ENCODE measurements at regions not wholly inside any gene's neighbourhood (a gene's known extent, or its start where the extent isn't known, plus 50 kb on each side); places are given as distances from the start of the nearest gene placed in this dataset.

- Histone ChIP-seq H3K27me3 (ENCODE audit: control insufficient read depth, insufficient read depth, low read length) (no peaks in the 10 kb centered on the region), H3K4me1 (ENCODE audit: control insufficient read depth, insufficient read depth, low read length) (no peaks in the 10 kb centered on the region), H3K9me3 (replicated peaks; ENCODE audit: control insufficient read depth, low read depth, low read length) (peaks cover 10% of the 10 kb centered on the region), H3K27ac (ENCODE audit: low read length) (no peak overlapping the region), H3K4me3 (ENCODE audit: low read length) (no peak overlapping the region), H3K36me3 (ENCODE audit: control insufficient read depth, insufficient read depth, low read length) (no peaks in the 10 kb centered on the region)
- DNase-seq: no peak
- 76% methylated on average over 9 of the region's 10 CpGs for WGBS (ENCODE audit: insufficient coverage)
These were observed 761.1 kb downstream of the IPMK start for GRCh38 chr10:57506414-57507094.

- no peak overlapping the region for H3K27ac ChIP-seq (ENCODE audit: low read length)
- no peaks in the 10 kb centered on the region for H3K4me1 ChIP-seq (ENCODE audit: control insufficient read depth, insufficient read depth, low read length)
- peaks cover 4% of the 10 kb centered on the region for H3K9me3 ChIP-seq (replicated peaks; ENCODE audit: control insufficient read depth, low read depth, low read length)
- no peak overlapping the region for H3K4me3 ChIP-seq (ENCODE audit: low read length)
- H3K27me3 ChIP-seq (ENCODE audit: control insufficient read depth, insufficient read depth, low read length): no peaks in the 10 kb centered on the region
- WGBS (ENCODE audit: insufficient coverage): 88% methylated on average over 1 of the region's 2 CpGs
- no peak for DNase-seq
- no peaks in the 10 kb centered on the region for H3K36me3 ChIP-seq (ENCODE audit: control insufficient read depth, insufficient read depth, low read length)
These were observed 773.2 kb downstream of the IPMK start for GRCh38 chr10:57494486-57494885.

GRCh38 chr10:57482259-57482658, 785.4 kb downstream of the IPMK start:
- no peak overlapping the region for H3K4me3 ChIP-seq (ENCODE audit: low read length)
- no peaks in the 10 kb centered on the region for H3K4me1 ChIP-seq (ENCODE audit: control insufficient read depth, insufficient read depth, low read length)
- no peaks in the 10 kb centered on the region for H3K27me3 ChIP-seq (ENCODE audit: control insufficient read depth, insufficient read depth, low read length)
- no peak for DNase-seq
- H3K9me3 ChIP-seq (replicated peaks; ENCODE audit: control insufficient read depth, low read depth, low read length): peaks cover 2% of the 10 kb centered on the region
- H3K27ac ChIP-seq (ENCODE audit: low read length): no peak overlapping the region
- H3K36me3 ChIP-seq (ENCODE audit: control insufficient read depth, insufficient read depth, low read length): no peaks in the 10 kb centered on the region
- WGBS (ENCODE audit: insufficient coverage): 67% methylated on average over 1 of the region's 1 CpG

DNA sequence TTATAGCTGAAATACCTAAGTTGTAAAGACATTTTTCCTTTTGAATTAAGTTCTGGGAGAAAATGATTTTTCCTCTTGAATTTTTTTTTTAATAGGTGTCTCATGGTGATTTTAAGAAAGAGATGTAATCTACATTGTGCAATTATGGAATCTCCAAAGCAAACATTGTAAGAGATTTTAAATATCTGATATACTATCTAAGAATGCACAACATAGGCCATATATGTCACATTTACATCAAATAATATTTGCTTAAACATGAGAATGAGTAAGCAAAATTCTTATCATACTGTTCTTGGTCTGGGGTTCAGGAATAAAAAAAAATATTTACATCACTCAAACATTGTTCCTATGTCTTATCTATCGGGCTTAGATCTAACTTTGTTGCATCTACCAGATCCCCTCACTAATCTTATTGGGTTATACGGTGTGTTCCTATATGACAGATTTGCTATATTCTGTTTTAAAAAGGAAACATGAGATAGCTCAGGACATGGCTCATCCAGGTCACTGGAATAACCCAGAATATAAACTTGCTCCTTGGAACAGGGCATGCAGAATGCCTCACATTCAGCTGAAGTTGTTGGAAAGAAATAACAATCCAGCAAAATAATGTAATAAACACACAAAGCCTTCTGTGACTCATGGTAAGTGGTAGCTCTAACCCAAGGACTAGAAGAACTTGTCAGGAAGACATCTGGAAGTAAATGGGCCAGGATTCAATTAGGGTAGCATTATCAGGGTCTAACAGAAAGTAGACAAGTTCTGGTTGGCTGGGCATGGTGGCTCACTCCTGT, 794.7 kb downstream of the IPMK start:
- H3K27ac ChIP-seq (ENCODE audit: low read length): no peak overlapping the region
- no peaks in the 10 kb centered on the region for H3K9me3 ChIP-seq (replicated peaks; ENCODE audit: control insufficient read depth, low read depth, low read length)
- H3K4me1 ChIP-seq (ENCODE audit: control insufficient read depth, insufficient read depth, low read length): no peaks in the 10 kb centered on the region
- no peaks in the 10 kb centered on the region for H3K27me3 ChIP-seq (ENCODE audit: control insufficient read depth, insufficient read depth, low read length)
- no peak overlapping the region for H3K4me3 ChIP-seq (ENCODE audit: low read length)
- no CpG with 5 or more reads among the region's 2 CpGs for WGBS (ENCODE audit: insufficient coverage)
- no peak for DNase-seq
- no peaks in the 10 kb centered on the region for H3K36me3 ChIP-seq (ENCODE audit: control insufficient read depth, insufficient read depth, low read length)

DNA sequence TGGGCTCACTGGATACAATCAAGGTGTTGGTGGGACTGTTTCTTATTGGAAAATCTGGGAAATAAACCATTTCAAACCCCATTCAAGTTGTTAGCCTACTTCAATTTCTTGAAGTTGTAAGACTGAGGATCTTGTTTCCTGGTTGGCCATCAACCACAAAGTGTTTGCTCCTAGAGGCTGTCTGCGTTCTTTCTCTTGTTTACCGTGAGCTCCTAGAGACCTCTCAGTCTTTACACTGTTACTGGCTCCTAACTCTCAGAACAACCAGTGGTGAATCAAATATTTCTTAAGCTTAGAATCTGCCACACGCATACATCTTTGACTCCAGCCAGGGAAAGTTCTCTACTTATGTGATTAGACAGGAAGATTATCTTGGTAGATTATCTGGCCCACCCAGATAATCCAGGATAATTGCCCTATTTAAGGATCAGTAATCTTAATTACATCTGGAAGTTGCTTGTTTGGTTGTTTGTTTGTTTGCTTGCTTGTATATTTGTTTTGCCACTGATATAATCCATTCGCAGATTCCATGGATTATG, 798.7 kb downstream of the IPMK start:
- H3K36me3 ChIP-seq (ENCODE audit: control insufficient read depth, insufficient read depth, low read length): no peaks in the 10 kb centered on the region
- no peak overlapping the region for H3K27ac ChIP-seq (ENCODE audit: low read length)
- H3K27me3 ChIP-seq (ENCODE audit: control insufficient read depth, insufficient read depth, low read length): no peaks in the 10 kb centered on the region
- 45% methylated on average over 2 of the region's 4 CpGs for WGBS (ENCODE audit: insufficient coverage)
- no peak overlapping the region for H3K4me3 ChIP-seq (ENCODE audit: low read length)
- no peak for DNase-seq
- no peaks in the 10 kb centered on the region for H3K9me3 ChIP-seq (replicated peaks; ENCODE audit: control insufficient read depth, low read depth, low read length)
- no peaks in the 10 kb centered on the region for H3K4me1 ChIP-seq (ENCODE audit: control insufficient read depth, insufficient read depth, low read length)

DNA sequence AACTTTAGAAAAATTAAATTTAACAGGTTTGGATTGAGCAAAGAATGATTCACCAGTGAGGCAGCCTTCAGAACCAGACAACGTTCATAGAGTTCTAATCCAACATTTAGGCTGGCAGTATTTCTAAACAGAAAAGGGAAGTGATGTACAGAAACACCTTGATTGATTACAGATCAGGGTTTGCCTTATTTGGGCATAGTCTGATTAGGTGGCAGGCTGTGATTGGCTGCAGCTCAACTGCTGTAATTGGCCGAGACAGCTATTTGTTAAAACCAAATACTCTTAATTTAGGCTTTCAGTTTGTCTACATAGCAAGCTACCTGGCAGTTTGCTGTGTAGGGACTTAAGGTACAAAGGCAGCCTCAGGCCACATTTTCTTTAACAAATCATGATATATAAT, 802.5 kb downstream of the IPMK start:
- DNase-seq: no peak
- WGBS (ENCODE audit: insufficient coverage): 67% methylated on average over 1 of the region's 2 CpGs

DNA sequence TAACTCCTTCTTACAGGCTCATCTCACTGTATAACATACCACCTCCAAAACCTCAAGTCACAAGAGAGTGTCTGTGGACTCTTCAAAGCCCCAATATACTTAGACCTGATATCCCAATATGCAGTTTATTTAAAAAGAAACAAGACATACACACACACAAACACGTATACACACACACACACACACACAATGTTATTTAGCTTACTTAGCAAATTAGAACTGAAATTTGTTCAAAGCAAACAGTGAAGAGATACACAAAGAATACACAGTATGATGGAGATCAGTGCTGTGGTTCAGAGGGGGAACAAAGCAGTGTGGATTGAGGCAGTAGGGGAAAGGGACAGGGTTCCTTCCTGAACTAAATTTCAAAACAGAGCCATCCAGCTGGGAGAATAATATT, 807.2 kb downstream of the IPMK start:
- H3K4me1 ChIP-seq (ENCODE audit: control insufficient read depth, insufficient read depth, low read length): no peaks in the 10 kb centered on the region
- no CpG with 5 or more reads among the region's 1 CpG for WGBS (ENCODE audit: insufficient coverage)
- no peak overlapping the region for H3K27ac ChIP-seq (ENCODE audit: low read length)
- DNase-seq: no peak
- no peak overlapping the region for H3K4me3 ChIP-seq (ENCODE audit: low read length)
- H3K27me3 ChIP-seq (ENCODE audit: control insufficient read depth, insufficient read depth, low read length): no peaks in the 10 kb centered on the region
- H3K36me3 ChIP-seq (ENCODE audit: control insufficient read depth, insufficient read depth, low read length): no peaks in the 10 kb centered on the region
- H3K9me3 ChIP-seq (replicated peaks; ENCODE audit: control insufficient read depth, low read depth, low read length): no peaks in the 10 kb centered on the region

More for the DNA sequence above, 802.5 kb downstream of the IPMK start:
- no peak overlapping the region for H3K27ac ChIP-seq (ENCODE audit: low read length)
- H3K4me3 ChIP-seq (ENCODE audit: low read length): no peak overlapping the region
- no peaks in the 10 kb centered on the region for H3K4me1 ChIP-seq (ENCODE audit: control insufficient read depth, insufficient read depth, low read length)
- no peaks in the 10 kb centered on the region for H3K36me3 ChIP-seq (ENCODE audit: control insufficient read depth, insufficient read depth, low read length)
- H3K27me3 ChIP-seq (ENCODE audit: control insufficient read depth, insufficient read depth, low read length): no peaks in the 10 kb centered on the region
- H3K9me3 ChIP-seq (replicated peaks; ENCODE audit: control insufficient read depth, low read depth, low read length): no peaks in the 10 kb centered on the region

- DNase-seq: no peak
- Histone ChIP-seq H3K4me1 (ENCODE audit: control insufficient read depth, insufficient read depth, low read length) (no peaks in the 10 kb centered on the region), H3K27me3 (ENCODE audit: control insufficient read depth, insufficient read depth, low read length) (no peaks in the 10 kb centered on the region), H3K4me3 (ENCODE audit: low read length) (no peak overlapping the region), H3K9me3 (replicated peaks; ENCODE audit: control insufficient read depth, low read depth, low read length) (no peaks in the 10 kb centered on the region), H3K36me3 (ENCODE audit: control insufficient read depth, insufficient read depth, low read length) (no peaks in the 10 kb centered on the region), H3K27ac (ENCODE audit: low read length) (no peak overlapping the region)
- 80% methylated on average over 1 of the region's 3 CpGs for WGBS (ENCODE audit: insufficient coverage)
These were observed 809.7 kb downstream of the IPMK start for GRCh38 chr10:57457972-57458512.

DNA sequence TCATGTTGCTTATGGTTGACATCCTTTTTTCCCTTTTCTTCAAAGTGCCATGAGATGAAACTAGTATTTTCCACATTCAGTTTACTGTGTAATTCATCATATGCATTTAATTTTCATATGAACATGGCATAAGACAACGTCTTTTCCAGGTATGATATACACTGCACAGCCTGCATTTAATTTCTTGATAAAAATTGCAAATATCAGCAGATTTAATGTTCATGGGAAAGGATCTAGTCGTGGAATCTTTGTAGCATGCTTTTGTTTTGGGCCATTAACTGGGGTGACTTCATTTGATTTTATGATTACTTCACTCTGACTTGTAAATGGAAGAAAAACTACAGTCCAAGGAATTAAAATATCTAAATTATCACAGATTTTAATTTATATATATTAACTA, 837.3 kb downstream of the IPMK start:
- Histone ChIP-seq H3K4me1 (ENCODE audit: control insufficient read depth, insufficient read depth, low read length) (no peaks in the 10 kb centered on the region), H3K27ac (ENCODE audit: low read length) (no peak overlapping the region), H3K9me3 (replicated peaks; ENCODE audit: control insufficient read depth, low read depth, low read length) (no peaks in the 10 kb centered on the region), H3K4me3 (ENCODE audit: low read length) (no peak overlapping the region), H3K36me3 (ENCODE audit: control insufficient read depth, insufficient read depth, low read length) (no peaks in the 10 kb centered on the region), H3K27me3 (ENCODE audit: control insufficient read depth, insufficient read depth, low read length) (no peaks in the 10 kb centered on the region)
- no peak for DNase-seq
- no CpG with 5 or more reads among the region's 2 CpGs for WGBS (ENCODE audit: insufficient coverage)

DNA sequence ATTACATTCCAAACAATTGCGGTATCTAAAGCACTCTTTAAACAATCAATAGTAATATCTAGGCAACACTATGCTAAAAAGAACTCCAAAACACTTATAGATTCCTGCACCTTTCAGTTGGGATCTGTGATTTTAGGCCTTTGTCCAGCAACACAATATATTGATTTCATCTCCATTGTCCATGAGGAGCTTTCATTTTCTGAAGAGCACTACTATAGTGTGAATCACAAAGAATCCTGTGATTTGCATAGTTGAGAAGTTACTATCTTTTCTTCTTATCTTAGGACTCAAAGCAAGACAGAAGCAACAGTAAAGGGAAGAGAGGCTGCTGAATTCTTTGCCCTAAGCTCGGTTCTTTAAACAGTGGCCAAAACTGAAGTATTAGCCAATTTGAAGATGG, 846.8 kb downstream of the IPMK start:
- no peak for DNase-seq
- no peaks in the 10 kb centered on the region for H3K36me3 ChIP-seq (ENCODE audit: control insufficient read depth, insufficient read depth, low read length)
- WGBS (ENCODE audit: insufficient coverage): 50% methylated on average over 1 of the region's 2 CpGs
- H3K4me3 ChIP-seq (ENCODE audit: low read length): no peak overlapping the region
- H3K27me3 ChIP-seq (ENCODE audit: control insufficient read depth, insufficient read depth, low read length): no peaks in the 10 kb centered on the region
- no peak overlapping the region for H3K27ac ChIP-seq (ENCODE audit: low read length)
- H3K4me1 ChIP-seq (ENCODE audit: control insufficient read depth, insufficient read depth, low read length): no peaks in the 10 kb centered on the region
- H3K9me3 ChIP-seq (replicated peaks; ENCODE audit: control insufficient read depth, low read depth, low read length): peaks cover 2% of the 10 kb centered on the region

Measured in muscle of leg (tissue), 3 donors.